ENCODE measurements at regions not wholly inside any gene's neighbourhood (a gene's known extent, or its start where the extent isn't known, plus 50 kb on each side); places are given as distances from the start of the nearest gene placed in this dataset.

- TF ChIP-seq, protein P1, sequence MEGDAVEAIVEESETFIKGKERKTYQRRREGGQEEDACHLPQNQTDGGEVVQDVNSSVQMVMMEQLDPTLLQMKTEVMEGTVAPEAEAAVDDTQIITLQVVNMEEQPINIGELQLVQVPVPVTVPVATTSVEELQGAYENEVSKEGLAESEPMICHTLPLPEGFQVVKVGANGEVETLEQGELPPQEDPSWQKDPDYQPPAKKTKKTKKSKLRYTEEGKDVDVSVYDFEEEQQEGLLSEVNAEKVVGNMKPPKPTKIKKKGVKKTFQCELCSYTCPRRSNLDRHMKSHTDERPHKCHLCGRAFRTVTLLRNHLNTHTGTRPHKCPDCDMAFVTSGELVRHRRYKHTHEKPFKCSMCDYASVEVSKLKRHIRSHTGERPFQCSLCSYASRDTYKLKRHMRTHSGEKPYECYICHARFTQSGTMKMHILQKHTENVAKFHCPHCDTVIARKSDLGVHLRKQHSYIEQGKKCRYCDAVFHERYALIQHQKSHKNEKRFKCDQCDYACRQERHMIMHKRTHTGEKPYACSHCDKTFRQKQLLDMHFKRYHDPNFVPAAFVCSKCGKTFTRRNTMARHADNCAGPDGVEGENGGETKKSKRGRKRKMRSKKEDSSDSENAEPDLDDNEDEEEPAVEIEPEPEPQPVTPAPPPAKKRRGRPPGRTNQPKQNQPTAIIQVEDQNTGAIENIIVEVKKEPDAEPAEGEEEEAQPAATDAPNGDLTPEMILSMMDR (conservative IDR thresholded peaks at IDR 0.05): no peak
- TF ChIP-seq ZFX (IDR thresholded peaks at IDR 0.05): no peak
These were observed 215.2 kb upstream of the ATP5MC3 start for GRCh38 chr2:175396696-175397095.

Data from C4-2B (cell line).